Activated CD4-positive, alpha-beta T cell treated with anti-CD3 and anti-CD28 coated beads for 48 hours (primary cell): ENCODE measurements at regions not wholly inside any gene's neighbourhood (a gene's known extent, or its start where the extent isn't known, plus 50 kb on each side); places are given as distances from the start of the nearest gene placed in this dataset.
A peak's percentile ranks its signal among the peaks of the same experiment; 100 is the strongest.

Experiments used
- DNase-seq: peaks from one replicate; pipeline ENCODE4 v3.0.0-alpha.2; 2020

GRCh38 chr5:68432682-68433081, 217.1 kb downstream of the PIK3R1 start:
- DNase-seq, result peak; percentile 35

GRCh38 chr5:68433526-68433922, 218.0 kb downstream of the PIK3R1 start:
- DNase-seq, result no peak

GRCh38 chr5:68433923-68434879, 218.6 kb downstream of the PIK3R1 start:
- peak; percentile 97 for DNase-seq

GRCh38 chr5:68435611-68436010, 220.1 kb downstream of the PIK3R1 start:
- no peak for DNase-seq

- DNase-seq, result no peak
Measured at GRCh38 chr5:68436686-68437520, 221.3 kb downstream of the PIK3R1 start.

- no peak for DNase-seq
Measured at GRCh38 chr5:68438876-68439275, 223.3 kb downstream of the PIK3R1 start.

GRCh38 chr5:68440245-68440644, 224.7 kb downstream of the PIK3R1 start:
- no peak for DNase-seq

- DNase-seq, result no peak
Measured at GRCh38 chr5:68440651-68441050, 225.1 kb downstream of the PIK3R1 start.

- DNase-seq, result no peak
Measured at GRCh38 chr5:68441309-68442073, 225.9 kb downstream of the PIK3R1 start.

GRCh38 chr5:68443091-68443490, 227.5 kb downstream of the PIK3R1 start:
- DNase-seq, result no peak

- DNase-seq, result no peak
Measured at GRCh38 chr5:68444048-68444447, 228.5 kb downstream of the PIK3R1 start.

- no peak for DNase-seq
Measured at GRCh38 chr5:68444833-68445232, 229.3 kb downstream of the PIK3R1 start.

GRCh38 chr5:68445257-68446069, 229.9 kb downstream of the PIK3R1 start:
- DNase-seq, result no peak

- no peak for DNase-seq
Measured at GRCh38 chr5:68446070-68446357, 230.5 kb downstream of the PIK3R1 start.

GRCh38 chr5:68446487-68446894, 230.9 kb downstream of the PIK3R1 start:
- no peak for DNase-seq

- no peak for DNase-seq
Measured at GRCh38 chr5:68447136-68447929, 231.8 kb downstream of the PIK3R1 start.

- no peak for DNase-seq
Measured at GRCh38 chr5:68449380-68449779, 233.8 kb downstream of the PIK3R1 start.

GRCh38 chr5:68450245-68450852, 234.8 kb downstream of the PIK3R1 start:
- DNase-seq, result no peak

GRCh38 chr5:68452286-68452685, 236.7 kb downstream of the PIK3R1 start:
- no peak for DNase-seq

GRCh38 chr5:68454172-68454571, 238.6 kb downstream of the PIK3R1 start:
- DNase-seq, result no peak

- no peak for DNase-seq
Measured at GRCh38 chr5:68454766-68455165, 239.2 kb downstream of the PIK3R1 start.
